Stimulated activated CD8-positive, alpha-beta memory T cell treated with anti-CD3 and anti-CD28 coated beads, Interleukin-15, amount 100 ng/mL, for 1 hour (primary cell): ENCODE measurements at regions not wholly inside any gene's neighbourhood (a gene's known extent, or its start where the extent isn't known, plus 50 kb on each side); places are given as distances from the start of the nearest gene placed in this dataset.
"Not testable (repeated sequence)": the region's sequence is repeated elsewhere in the genome, so short reads cannot be mapped to it uniquely, and the experiment has no call there.

Experiments used
- DNase-seq: peaks from one replicate; pipeline ENCODE4 v3.0.0-alpha.2; 2020; ENCODE audit warnings: low read depth

GRCh38 chr16:29578898-29579297 lies 72.7 kb upstream of the NPIPB12 start:
- not testable (repeated sequence) for DNase-seq

DNA sequence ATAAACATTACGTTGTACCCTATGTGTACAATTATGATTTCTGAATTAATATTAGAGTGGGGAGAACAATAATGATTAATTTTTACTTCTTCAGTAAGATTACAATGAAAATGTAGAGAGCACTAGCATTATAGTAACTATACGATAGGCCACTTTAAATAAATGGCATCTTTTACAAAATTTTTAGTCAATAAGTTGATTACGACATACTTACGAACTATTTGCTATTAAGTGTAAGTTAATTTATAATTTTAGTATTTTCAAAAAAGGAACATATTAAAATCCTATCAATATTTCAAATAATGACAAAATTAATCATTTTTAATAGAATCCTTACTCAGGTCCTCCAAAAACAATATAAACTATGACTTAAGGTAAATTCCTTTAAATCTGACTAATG lies 75.6 kb upstream of the NPIPB12 start:
- not testable (repeated sequence) for DNase-seq

GRCh38 chr16:29591919-29592318 lies 71.1 kb upstream of the SPN start:
- not testable (repeated sequence) for DNase-seq

- DNase-seq: not testable (repeated sequence)
Measured at GRCh38 chr16:29594269-29594925, 68.7 kb upstream of the SPN start.

DNA sequence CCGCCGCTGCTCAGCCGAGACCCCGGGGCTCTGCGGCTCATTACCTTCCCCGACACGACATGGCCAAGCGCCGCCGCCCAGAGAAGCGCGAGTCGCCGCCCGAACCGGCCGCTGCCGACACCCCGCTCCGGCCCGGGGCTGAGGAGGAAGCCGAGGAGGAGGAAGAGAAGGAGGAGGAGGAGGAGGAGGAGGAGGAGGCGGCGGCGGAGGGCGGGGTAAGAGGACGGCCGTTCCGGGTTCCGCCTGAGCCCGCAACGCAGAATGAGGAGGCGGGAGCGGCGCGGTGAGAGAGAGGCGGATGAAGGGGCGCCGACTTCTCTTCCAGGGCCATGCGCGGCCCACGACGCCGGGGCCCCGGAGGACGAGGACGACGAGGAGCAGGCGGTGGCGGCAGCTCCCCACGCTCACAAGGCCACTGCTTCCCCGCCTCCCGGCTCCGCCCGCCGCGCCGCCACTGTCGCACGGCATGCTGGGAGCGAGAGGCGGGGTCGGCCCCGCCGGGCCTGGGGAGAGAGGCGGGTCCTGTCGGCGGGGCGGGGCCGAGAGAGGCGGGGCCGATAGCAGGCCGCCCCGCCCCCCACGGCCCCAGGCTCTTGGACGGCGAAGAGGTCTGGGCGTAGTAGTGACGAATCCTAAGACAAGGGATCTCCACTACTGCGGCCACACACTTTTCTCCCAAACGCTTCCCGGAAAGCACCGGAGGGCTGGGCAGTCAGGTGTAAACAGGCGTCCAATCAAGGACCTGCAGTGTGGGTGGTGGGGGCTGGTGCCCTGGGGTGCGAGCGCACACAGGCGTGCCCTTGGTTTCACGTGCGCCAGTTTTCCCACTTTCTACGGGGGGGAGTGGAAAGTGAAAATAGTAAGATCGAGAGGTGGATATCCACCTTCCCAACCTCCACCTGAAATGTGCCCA lies 67.9 kb upstream of the SPN start:
- peak; percentile 83 for DNase-seq

DNA sequence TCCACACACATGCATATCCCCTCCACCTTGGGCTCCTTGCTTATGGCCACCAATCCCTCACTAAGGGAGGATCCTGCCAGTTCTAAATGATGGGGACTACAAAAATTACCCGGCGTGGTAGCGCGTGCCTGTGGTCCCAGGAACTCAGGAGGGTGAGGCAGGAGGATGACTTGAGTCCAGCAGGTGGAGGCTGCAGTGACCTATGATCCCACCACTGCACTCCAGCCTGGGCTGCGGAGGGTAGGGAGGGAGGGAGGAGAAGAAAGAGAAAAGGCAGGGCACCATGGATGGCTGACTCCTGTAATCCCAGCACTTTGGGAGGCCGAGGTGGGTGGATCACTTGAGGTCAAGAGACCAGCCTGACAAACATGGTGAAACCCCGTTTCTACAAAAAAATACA lies 66.0 kb upstream of the SPN start:
- not testable (repeated sequence) for DNase-seq

DNA sequence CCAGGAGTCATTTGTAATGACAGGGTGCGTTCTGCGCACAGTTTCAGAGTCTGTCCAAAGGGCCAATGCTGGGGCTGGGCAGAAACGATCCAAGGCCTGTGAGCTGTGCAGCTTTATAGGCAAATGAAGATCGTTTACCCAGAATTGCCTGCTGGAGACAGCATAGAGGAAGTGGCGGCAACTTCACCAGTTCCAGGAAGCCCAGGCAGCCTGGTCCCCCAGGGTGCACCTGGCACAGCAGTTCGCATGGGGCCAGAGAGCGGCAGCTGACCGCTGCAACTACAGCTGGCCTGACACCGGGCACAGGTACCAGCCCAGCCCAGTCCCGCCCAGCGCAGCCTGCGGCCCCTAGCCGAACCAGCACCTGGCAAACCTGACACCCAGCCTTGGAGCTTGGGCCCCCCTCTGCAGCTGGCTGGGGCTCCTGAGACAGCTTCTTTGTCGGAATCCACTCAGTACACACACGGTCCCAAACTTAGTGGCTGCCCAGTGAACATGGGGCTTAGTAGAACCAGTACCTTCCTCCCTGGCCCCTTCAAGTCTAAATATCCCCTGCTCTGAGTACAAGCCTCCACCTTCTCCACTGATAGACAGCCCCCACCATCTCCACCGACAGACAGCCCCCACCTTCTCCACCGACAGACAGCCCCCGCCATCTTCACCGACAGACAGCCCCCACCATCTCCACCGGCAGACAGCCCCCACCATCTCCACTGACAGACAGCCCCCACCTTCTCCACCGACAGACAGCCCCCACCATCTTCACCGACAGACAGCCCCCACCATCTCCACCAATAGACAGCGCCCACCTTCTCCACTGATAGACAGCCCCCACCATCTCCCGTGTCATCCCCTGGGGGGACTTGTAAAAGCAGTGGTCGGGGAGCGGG lies 62.7 kb upstream of the SPN start:
- peak; percentile 16 for DNase-seq

DNA sequence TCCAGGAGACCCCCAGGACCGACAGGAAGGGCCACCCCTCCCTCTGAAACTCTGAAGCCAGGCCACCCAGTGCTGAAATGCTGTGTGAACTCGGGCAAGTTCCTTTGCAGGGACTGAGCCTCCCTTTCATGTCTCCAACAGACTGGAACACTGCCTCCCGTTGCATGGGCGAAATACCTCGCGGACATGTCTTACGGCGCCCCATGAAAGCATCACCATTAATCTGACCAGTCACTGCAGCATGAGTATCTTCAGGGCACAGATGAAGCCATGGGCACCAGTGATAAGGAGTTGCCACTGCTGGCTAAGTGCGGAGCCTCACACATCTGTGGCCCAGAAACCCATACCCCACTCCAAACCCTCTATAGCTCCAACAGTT lies 60.8 kb upstream of the SPN start:
- not testable (repeated sequence) for DNase-seq

DNA sequence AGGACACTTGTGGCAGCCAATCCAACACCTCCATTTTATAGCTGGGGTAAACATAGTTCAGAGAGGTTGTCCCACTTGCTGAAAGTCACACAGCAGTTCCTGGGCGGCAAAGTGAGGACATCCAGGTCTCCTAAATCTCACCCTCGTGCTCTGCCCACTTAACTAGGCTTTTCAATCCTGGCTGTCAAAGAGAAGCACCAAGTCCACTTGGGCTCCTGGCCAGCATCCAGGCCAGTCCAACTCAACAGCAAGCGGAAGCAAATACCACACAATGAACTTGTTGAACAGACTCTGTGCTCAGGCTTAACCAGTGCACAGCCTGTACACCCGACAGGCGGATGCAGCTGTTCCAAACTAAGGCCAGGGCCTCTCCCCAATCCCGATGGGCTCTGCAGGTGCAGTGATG lies 60.4 kb upstream of the SPN start:
- DNase-seq: not testable (repeated sequence)

- DNase-seq: not testable (repeated sequence)
Measured at GRCh38 chr16:29604631-29605549, 58.2 kb upstream of the SPN start.

DNA sequence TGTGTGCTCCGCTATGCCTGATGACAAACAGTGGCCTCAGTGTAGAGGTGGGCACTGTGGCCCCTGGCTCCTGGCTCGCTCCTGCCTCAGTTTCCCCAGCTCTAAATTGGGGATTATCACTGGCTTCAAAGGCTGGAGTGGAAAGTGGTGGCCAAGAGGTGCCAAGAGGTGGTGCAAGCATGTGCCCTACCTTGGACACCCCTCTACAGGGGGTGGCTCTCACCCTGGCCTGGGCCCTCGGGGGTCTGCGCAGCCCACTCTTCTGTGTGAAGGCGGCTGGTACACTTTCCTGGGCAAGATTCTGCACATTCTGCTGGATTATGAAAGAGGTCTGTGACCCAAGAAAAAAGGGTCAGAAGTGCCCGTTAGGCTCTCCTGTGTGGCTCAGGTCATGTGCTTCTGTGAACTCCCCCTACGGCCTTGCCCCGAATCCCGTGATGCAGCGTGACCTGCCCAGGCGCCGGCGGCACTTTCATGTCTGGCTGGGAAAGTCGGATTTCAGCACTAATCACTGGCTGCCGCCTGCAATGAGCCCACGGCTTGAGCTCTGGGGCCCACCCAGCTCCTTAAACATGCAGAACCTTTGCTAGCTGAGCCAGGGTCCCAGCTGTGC lies 57.3 kb upstream of the SPN start:
- not testable (repeated sequence) for DNase-seq

GRCh38 chr16:29606669-29607427 lies 56.2 kb upstream of the SPN start:
- DNase-seq: not testable (repeated sequence)

DNA sequence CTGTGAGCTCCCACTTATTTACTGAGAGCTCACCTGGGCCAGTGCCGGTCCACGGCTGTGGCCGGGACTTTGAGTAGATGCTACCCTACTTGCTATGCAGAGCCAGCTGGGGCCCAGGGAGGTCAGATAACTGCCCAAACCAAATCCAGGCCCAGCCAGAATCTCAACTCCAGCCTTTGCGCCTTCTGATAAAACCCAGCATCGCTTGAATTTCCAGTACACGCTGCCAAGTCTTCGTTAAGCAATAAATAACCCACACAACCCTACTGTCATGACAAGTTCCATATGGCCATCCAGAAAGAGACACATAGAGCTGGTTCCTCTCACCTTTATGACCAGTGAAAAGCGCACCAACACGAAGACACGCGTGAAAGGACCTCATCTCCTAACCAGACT lies 55.6 kb upstream of the SPN start:
- not testable (repeated sequence) for DNase-seq

DNA sequence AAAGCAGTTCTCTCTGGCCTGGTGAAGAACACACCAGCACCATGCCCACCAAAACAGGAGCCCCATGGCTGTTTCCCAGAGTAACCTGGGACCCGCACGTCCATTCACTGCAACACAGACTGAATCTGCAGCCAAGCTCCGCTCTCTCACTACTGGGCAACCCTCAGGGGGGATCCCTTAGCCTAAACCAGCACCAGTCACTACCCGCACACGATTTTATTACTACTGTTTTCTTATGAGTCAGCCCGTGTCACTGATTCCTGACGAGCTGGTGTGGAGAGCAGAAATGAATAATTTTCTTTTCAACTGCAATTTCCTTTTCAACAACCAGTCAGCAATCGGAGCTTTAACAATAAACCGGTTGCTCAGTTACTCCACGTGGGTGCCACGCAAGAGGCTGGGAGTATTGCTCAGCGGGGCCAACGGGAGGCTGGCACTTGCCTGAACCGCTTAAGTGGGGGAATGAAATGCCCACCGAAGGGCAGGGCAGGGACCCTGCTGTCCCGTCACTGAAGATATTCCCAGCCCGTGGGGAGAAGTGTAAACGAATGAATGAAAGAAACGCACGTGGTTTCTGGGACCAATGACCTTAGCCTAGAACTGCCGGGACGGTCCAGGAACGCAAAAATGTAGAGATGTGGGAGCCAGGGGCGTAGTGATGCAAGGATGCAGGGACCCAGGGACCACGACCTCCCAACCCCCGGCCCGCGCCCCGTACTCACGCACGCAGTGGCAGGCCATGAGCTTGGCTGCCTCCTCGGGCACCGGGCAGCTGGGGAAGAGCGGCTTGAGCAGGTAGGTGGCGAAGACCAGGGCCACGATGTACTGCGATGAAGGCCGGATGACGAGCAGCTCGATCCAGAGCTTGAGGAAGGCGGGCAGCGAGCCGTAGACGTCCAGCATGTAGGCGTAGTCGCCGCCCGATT lies 50.4 kb upstream of the SPN start:
- DNase-seq: not testable (repeated sequence)
